ENCODE measurements at regions not wholly inside any gene's neighbourhood (a gene's known extent, or its start where the extent isn't known, plus 50 kb on each side); places are given as distances from the start of the nearest gene placed in this dataset.

- TF ChIP-seq CTCF (IDR thresholded peaks at IDR 0.05) (no peak), POLR2A (IDR thresholded peaks at IDR 0.05) (no peak)
Observed at GRCh38 chr11:81032906-81033305, 1592.1 kb upstream of the TENM4 start.
